A549 (cell line): ENCODE measurements at regions not wholly inside any gene's neighbourhood (a gene's known extent, or its start where the extent isn't known, plus 50 kb on each side); places are given as distances from the start of the nearest gene placed in this dataset.

Experiments
- CTCF ChIP-seq: fragments of >200 bp; sonication (Bioruptor Twin); formaldehyde crosslinking; IDR thresholded peaks from 3 replicates; pipeline ENCODE4 v1.5.1; 2016
- EP300 ChIP-seq, 2 experiments: fragments of >200 bp; sonication (Bioruptor Twin); formaldehyde crosslinking; IDR thresholded peaks; 2 replicates in 1 of 2; 3 replicates in 1 of 2; pipeline ENCODE4 v1.6.1; 2016 to 2017
- ESRRA ChIP-seq: fragments of 150-350 bp; IDR thresholded peaks from 2 replicates; pipeline ENCODE4 v1.6.1; 2014; ENCODE audit warnings: mild to moderate bottlenecking, low read length, borderline replicate concordance
- JUNB ChIP-seq: fragments of >200 bp; sonication (Bioruptor Twin); formaldehyde crosslinking; IDR thresholded peaks from 2 replicates; pipeline ENCODE4 v1.6.1; 2016
- MAFK ChIP-seq: fragments of 450-650 bp; IDR thresholded peaks from 2 replicates; pipeline ENCODE4 v1.6.1; 2014; ENCODE audit not compliant: partially characterized antibody
- MAX ChIP-seq: IDR thresholded peaks from 2 replicates; pipeline ENCODE4 v1.6.1; 2012
- MYC ChIP-seq: IDR thresholded peaks from 2 replicates; pipeline ENCODE4 v1.6.1; 2012; ENCODE audit warnings: mild to moderate bottlenecking, inconsistent platforms, low read length, improper control_type of control experiment, borderline replicate concordance
- NPAS2 ChIP-seq: fragments of 250-450 bp; sonication (Bioruptor Pico); IDR thresholded peaks from 2 replicates; pipeline ENCODE4 v1.8.0; 2022; ENCODE audit warnings: mild to moderate bottlenecking, moderate library complexity, borderline replicate concordance
- POLR2A ChIP-seq: IDR thresholded peaks from 2 replicates; pipeline ENCODE4 v1.6.1; 2012; ENCODE audit warnings: mild to moderate bottlenecking, low read length
- RAD21 ChIP-seq, 2 experiments: fragments of >200 bp in 1 of 2; sonication (Bioruptor Twin) in 1 of 2; formaldehyde crosslinking in 1 of 2; IDR thresholded peaks in 1 of 2; conservative IDR thresholded peaks in 1 of 2; 2 replicates in 1 of 2; 3 replicates in 1 of 2; pipeline ENCODE4 v1.6.1; 2012 to 2018; ENCODE audit warnings: inconsistent platforms in 1 of 2
- RFX5 ChIP-seq: fragments of 450-650 bp; IDR thresholded peaks from 2 replicates; pipeline ENCODE4 v1.7.1; 2014; ENCODE audit warnings: antibody characterized with exemption, mild to moderate bottlenecking, moderate library complexity
- ZC3H11A ChIP-seq: fragments of 450-650 bp; IDR thresholded peaks from 2 replicates; pipeline ENCODE4 v1.6.1; 2014; ENCODE audit warnings: antibody characterized with exemption, mild to moderate bottlenecking

GRCh38 chr13:107712145-107712860, 503.0 kb downstream of the LIG4 start:
- TF ChIP-seq POLR2A = no peak
- TF ChIP-seq ESRRA = no peak
- no peak for TF ChIP-seq MAX
- no peak for TF ChIP-seq CTCF
- no peak for TF ChIP-seq MAFK
- no peak for TF ChIP-seq RAD21 (conservative IDR thresholded peaks at IDR 0.05 in 1 of 2, IDR thresholded peaks at IDR 0.05 in 1 of 2)
- no peak for TF ChIP-seq RFX5
- TF ChIP-seq ZC3H11A = no peak
- TF ChIP-seq JUNB = no peak
- no peak for TF ChIP-seq MYC
- no peak for TF ChIP-seq NPAS2 (CRISPR knock-in tag)
- no peak for TF ChIP-seq EP300 (IDR thresholded peaks at IDR 0.05)
